Panc1 (cell line): ENCODE measurements at regions not wholly inside any gene's neighbourhood (a gene's known extent, or its start where the extent isn't known, plus 50 kb on each side); places are given as distances from the start of the nearest gene placed in this dataset.
"Not testable (repeated sequence)": the region's sequence is repeated elsewhere in the genome, so short reads cannot be mapped to it uniquely, and the experiment has no call there.

Experiments used
- CTCF ChIP-seq: fragments of 450-650 bp; IDR thresholded peaks from 2 replicates; pipeline ENCODE4 v1.5.1; 2017; ENCODE audit warnings: mild to moderate bottlenecking
- SIN3A ChIP-seq: IDR thresholded peaks from 2 replicates; pipeline ENCODE4 v1.6.1; 2012; ENCODE audit warnings: low read depth, mild to moderate bottlenecking, low read length, moderate library complexity, borderline replicate concordance; ENCODE audit not compliant: insufficient read depth
- TCF7L2 ChIP-seq: IDR thresholded peaks from 2 replicates; pipeline ENCODE4 v1.6.1; 2011; ENCODE audit warnings: mild to moderate bottlenecking, low read depth, low read length, inconsistent platforms

GRCh38 chr13:50473050-50473449 lies 370.4 kb downstream of the DLEU7 start:
- not testable (repeated sequence) for TF ChIP-seq CTCF, TCF7L2, SIN3A
